ENCODE measurements at regions not wholly inside any gene's neighbourhood (a gene's known extent, or its start where the extent isn't known, plus 50 kb on each side); places are given as distances from the start of the nearest gene placed in this dataset.

DNA sequence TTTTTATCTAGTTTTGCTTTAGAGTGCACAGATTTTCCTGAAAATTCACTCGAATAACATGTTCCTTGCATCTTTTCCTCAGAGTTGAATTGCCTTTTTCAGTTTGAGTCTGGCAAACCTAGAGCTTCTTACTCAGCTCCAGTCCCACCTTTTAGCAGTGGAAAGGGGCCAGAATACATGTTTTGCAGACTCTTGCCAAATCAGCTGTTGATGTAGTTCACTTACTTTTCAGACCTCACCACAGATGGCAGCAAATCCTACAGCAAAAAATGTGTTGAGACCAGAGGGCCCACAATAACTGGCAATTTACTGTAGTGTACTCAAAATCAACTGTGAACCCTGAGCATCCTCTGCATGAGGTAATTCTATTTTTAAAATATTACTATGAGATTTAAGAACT lies 545.2 kb upstream of the ACO1 start:
- TF ChIP-seq, protein P1, sequence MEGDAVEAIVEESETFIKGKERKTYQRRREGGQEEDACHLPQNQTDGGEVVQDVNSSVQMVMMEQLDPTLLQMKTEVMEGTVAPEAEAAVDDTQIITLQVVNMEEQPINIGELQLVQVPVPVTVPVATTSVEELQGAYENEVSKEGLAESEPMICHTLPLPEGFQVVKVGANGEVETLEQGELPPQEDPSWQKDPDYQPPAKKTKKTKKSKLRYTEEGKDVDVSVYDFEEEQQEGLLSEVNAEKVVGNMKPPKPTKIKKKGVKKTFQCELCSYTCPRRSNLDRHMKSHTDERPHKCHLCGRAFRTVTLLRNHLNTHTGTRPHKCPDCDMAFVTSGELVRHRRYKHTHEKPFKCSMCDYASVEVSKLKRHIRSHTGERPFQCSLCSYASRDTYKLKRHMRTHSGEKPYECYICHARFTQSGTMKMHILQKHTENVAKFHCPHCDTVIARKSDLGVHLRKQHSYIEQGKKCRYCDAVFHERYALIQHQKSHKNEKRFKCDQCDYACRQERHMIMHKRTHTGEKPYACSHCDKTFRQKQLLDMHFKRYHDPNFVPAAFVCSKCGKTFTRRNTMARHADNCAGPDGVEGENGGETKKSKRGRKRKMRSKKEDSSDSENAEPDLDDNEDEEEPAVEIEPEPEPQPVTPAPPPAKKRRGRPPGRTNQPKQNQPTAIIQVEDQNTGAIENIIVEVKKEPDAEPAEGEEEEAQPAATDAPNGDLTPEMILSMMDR (conservative IDR thresholded peaks at IDR 0.05 in 1 of 2, IDR thresholded peaks at IDR 0.05 in 1 of 2; ENCODE audit: extremely low read depth in 1 of 2, insufficient read depth in 1 of 2, low read depth in 1 of 2, low read length in 2 of 2), result peak in 1 of 2 donors; percentile 41
- TF ChIP-seq EZH2 (IDR thresholded peaks at IDR 0.05; ENCODE audit: borderline replicate concordance, low read length), result no peak

Data from mammary epithelial cell (primary cell).